ENCODE measurements at regions not wholly inside any gene's neighbourhood (a gene's known extent, or its start where the extent isn't known, plus 50 kb on each side); places are given as distances from the start of the nearest gene placed in this dataset.

DNA sequence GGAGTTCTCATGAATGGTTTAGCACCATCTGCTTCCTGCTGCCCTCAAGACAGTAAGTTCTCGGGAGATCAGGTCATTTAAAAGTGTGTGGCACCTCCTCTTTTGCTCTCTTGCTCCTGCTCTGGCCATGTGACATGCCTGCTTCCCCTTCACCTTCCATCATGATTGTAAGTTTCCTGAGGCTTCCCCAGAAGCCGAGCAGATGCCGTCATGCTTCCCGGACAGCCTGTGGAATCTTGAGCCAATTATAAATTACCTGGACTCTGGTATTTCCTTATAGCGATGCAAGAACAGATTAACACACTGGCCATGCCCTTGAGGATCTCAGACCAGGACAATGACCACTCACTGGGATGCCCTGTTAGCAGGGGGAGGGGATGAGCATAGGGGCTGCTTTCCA, 212.3 kb downstream of the MATN1 start:
- Histone ChIP-seq H3K27ac (no peak overlapping the region), H3K4me3 (no peak overlapping the region), H3K4me1 (no peaks in the 10 kb centered on the region), H3K9me3 (peaks cover 0 to 4% (median 0%) of the 10 kb centered on the region in 8 donors), H3K27me3 (replicated peaks in 1 of 7) (peaks cover 0 to 50% (median 0%) of the 10 kb centered on the region in 7 donors), H3K36me3 (no peaks in the 10 kb centered on the region)
- intact Hi-C loops (cut with DNase I; ENCODE audit: low total_unique reads): no loop called here
- DNase-seq: no peak
- TF ChIP-seq POLR2AphosphoS5 (IDR thresholded peaks at IDR 0.05): no peak
- TF ChIP-seq POLR2A (IDR thresholded peaks at IDR 0.05): no peak
- TF ChIP-seq, protein P1, sequence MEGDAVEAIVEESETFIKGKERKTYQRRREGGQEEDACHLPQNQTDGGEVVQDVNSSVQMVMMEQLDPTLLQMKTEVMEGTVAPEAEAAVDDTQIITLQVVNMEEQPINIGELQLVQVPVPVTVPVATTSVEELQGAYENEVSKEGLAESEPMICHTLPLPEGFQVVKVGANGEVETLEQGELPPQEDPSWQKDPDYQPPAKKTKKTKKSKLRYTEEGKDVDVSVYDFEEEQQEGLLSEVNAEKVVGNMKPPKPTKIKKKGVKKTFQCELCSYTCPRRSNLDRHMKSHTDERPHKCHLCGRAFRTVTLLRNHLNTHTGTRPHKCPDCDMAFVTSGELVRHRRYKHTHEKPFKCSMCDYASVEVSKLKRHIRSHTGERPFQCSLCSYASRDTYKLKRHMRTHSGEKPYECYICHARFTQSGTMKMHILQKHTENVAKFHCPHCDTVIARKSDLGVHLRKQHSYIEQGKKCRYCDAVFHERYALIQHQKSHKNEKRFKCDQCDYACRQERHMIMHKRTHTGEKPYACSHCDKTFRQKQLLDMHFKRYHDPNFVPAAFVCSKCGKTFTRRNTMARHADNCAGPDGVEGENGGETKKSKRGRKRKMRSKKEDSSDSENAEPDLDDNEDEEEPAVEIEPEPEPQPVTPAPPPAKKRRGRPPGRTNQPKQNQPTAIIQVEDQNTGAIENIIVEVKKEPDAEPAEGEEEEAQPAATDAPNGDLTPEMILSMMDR (IDR thresholded peaks at IDR 0.05 in 8 of 11, conservative IDR thresholded peaks at IDR 0.05 in 3 of 11): no peak
- WGBS, 5 donors: 65 to 80% (median 69%) methylated on average over 5 of the region's 5 CpGs

DNA sequence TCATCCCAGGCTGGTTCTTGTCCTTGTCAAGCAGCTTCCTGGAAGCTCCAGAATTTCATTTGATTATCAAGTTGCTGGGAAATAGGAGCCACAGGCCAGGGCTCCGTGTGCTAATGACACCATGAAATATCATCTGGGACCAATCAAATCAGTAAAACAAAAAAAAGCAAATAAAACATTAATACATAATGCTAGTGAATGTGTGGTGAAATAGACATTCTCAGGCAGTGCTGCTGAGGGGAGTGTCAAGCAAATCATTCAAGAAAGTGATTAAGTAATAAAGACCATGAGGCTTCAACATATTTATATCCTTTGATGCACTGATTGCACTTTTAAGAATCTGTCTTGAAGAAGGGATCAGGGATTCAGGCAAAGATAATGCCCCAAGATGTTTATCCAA, 213.7 kb downstream of the MATN1 start:
- peaks cover 0 to 49% (median 0%) of the 10 kb centered on the region in 7 donors for H3K27me3 ChIP-seq (replicated peaks in 1 of 7)
- intact Hi-C loops (cut with DNase I; ENCODE audit: low total_unique reads): no loop called here
- no peak for DNase-seq
- TF ChIP-seq, protein P1 (IDR thresholded peaks at IDR 0.05 in 8 of 11, conservative IDR thresholded peaks at IDR 0.05 in 3 of 11): no peak
- no peak for TF ChIP-seq POLR2A (IDR thresholded peaks at IDR 0.05)
- no peak for TF ChIP-seq POLR2AphosphoS5 (IDR thresholded peaks at IDR 0.05)
- H3K36me3 ChIP-seq: no peaks in the 10 kb centered on the region
- H3K27ac ChIP-seq: no peak overlapping the region
- no peak overlapping the region for H3K4me3 ChIP-seq
- no peaks in the 10 kb centered on the region for H3K4me1 ChIP-seq
- 33 to 42% (median 40%) methylated on average over 1 of the region's 1 CpG for whole genome bisulfite sequencing, 5 donors
- peaks cover 0 to 4% (median 0%) of the 10 kb centered on the region in 8 donors for H3K9me3 ChIP-seq

DNA sequence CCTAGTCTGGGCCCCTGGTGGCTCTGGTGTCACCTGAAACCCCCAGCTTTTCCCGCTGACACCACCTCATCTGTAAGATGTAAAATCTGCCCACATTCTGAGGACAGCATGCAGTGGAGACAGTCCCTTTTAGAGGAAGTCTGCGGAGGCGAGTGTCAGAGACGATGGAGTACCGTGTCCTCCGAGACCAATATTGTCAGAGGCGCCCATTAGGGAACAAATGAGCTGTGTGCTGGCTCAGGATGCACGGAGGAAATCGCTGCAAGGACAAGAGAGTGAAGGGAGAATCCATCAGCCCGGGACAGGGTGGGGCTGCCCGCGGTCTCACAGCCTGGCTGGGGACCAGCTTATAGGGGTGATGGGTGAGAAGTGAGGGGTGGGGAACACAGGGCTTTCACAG, 214.8 kb downstream of the MATN1 start:
- H3K27ac ChIP-seq: no peak overlapping the region
- H3K27me3 ChIP-seq (replicated peaks in 1 of 7): peaks cover 0 to 54% (median 0%) of the 10 kb centered on the region in 7 donors
- TF ChIP-seq, protein P1 (IDR thresholded peaks at IDR 0.05 in 8 of 11, conservative IDR thresholded peaks at IDR 0.05 in 3 of 11): no peak
- TF ChIP-seq POLR2AphosphoS5 (IDR thresholded peaks at IDR 0.05) (no peak), POLR2A (IDR thresholded peaks at IDR 0.05) (no peak)

DNA sequence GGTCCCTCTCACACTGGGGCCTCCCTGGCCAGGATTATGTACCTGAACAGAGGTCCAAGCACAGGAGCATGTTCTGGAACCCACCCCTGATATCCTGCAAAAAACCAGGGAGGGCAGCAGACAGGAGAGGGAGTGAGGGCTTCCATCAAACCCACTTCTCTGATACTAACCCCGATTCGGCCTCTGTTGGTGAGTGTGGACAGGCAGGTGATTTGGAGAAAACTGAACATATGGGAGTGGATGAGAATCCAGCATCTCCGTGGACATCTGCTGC, 215.3 kb downstream of the MATN1 start:
- no peak for DNase-seq
- no peak overlapping the region for H3K4me3 ChIP-seq
- intact Hi-C loops (cut with DNase I; ENCODE audit: low total_unique reads): no loop called here
- H3K36me3 ChIP-seq: no peaks in the 10 kb centered on the region
- H3K27me3 ChIP-seq (replicated peaks in 1 of 7): peaks cover 0 to 56% (median 0%) of the 10 kb centered on the region in 7 donors
- no peaks in the 10 kb centered on the region for H3K4me1 ChIP-seq
- H3K27ac ChIP-seq: no peak overlapping the region
- 77 to 92% (median 79%) methylated on average over 3 of the region's 3 CpGs for WGBS, 5 donors
- peaks cover 0 to 4% (median 0%) of the 10 kb centered on the region in 8 donors for H3K9me3 ChIP-seq
- TF ChIP-seq POLR2AphosphoS5 (IDR thresholded peaks at IDR 0.05): no peak
- no peak for TF ChIP-seq POLR2A (IDR thresholded peaks at IDR 0.05)
- TF ChIP-seq, protein P1 (IDR thresholded peaks at IDR 0.05 in 8 of 11, conservative IDR thresholded peaks at IDR 0.05 in 3 of 11): no peak

More for the DNA sequence above, 214.8 kb downstream of the MATN1 start:
- intact Hi-C loops (cut with DNase I; ENCODE audit: low total_unique reads): no loop called here
- Histone ChIP-seq H3K4me1 (no peaks in the 10 kb centered on the region), H3K4me3 (no peak overlapping the region), H3K9me3 (peaks cover 0 to 4% (median 0%) of the 10 kb centered on the region in 8 donors), H3K36me3 (no peaks in the 10 kb centered on the region)
- DNase-seq: no peak
- WGBS, 5 donors: 59 to 66% (median 63%) methylated on average over 12 of the region's 12 CpGs

All from spleen (tissue), 11 donors.